ENCODE measurements at regions not wholly inside any gene's neighbourhood (a gene's known extent, or its start where the extent isn't known, plus 50 kb on each side); places are given as distances from the start of the nearest gene placed in this dataset.
"Not testable (repeated sequence)": the region's sequence is repeated elsewhere in the genome, so short reads cannot be mapped to it uniquely, and the experiment has no call there.

DNA sequence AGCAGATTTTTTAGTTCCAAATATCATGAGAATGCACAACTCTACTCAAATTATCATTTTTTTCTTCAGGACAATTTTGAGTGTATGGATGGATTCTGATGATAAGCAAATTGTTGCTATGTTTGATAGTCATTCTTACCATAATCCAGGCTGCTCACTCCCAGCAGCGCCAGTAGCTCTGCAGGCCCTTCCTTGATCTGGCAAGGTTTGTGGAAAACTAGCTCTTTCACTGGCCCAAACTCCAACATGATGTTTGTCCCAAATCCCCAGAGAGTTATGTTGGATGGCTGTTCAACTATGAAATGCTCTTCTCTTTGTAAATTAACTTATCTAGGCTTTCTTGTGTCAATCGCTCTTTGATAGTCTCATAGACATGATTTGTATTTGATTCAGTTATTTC, 933.7 kb downstream of the DNAJB9 start:
- DNase-seq: no peak

DNA sequence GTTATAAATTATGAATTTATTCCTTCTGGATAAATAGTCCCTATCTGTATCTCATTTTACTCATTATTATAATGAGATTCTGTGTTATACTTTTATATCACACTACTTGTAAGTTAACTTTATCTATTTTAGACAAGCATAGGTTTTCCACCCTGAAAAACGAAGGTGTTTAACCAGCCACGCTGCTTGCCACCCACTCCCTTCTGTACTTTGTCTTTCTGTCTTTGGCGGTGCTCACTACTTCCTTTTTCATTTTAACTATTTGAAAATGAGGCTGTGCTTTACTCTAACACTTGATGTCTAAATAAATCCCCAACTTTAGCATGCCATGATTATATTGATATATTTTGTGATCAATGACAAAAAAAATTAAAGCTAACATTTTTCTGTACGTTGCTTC, 952.9 kb downstream of the DNAJB9 start:
- no peak for DNase-seq

- no peak for DNase-seq
Measured at GRCh38 chr7:109527833-109528232, 958.2 kb downstream of the DNAJB9 start.

GRCh38 chr7:109529712-109530111, 960.0 kb downstream of the DNAJB9 start:
- no peak for DNase-seq

GRCh38 chr7:109532262-109532992, 962.8 kb downstream of the DNAJB9 start:
- DNase-seq: no peak

- no peak for DNase-seq
Measured at GRCh38 chr7:109545686-109546085, 976.0 kb downstream of the DNAJB9 start.

DNA sequence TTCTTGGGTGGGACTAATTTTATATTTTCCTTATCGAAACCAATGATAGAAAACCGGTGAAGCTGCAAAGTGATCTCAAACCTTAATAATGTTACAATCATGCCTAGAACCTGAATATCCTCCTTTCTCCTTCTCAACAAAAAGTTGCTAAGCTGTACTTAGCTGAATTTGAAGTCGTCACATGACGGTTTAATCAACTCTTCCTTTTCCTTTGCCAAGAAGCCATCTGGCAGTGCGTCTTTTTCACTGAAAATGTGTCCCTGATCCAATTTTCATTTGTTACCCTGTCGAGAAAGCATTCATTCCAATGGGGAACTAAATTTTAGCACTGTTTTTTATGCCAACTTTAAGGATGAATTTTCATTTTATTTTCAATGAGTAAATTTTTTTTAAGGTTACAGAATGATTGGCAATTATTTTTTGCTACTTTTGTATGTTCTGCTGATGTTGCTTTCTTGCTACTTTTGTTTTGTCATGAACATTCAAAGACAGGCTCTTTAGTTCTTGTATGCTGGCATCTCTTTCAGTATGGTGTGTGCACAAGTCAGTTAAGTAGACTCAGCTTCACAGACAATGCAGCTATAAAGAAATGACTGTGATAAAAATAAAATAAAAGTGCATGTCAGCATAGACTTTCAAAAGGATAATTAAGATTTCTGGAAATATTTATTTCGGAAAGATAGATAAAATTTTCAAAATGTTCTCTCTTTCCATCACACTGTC, 980.0 kb downstream of the DNAJB9 start:
- DNase-seq: no peak

- no peak for DNase-seq
Measured at GRCh38 chr7:109552017-109552416, 982.3 kb downstream of the DNAJB9 start.

- DNase-seq: no peak
Measured at GRCh38 chr7:109577265-109577664, 1007.6 kb downstream of the DNAJB9 start.

GRCh38 chr7:109579901-109580300, 1010.2 kb downstream of the DNAJB9 start:
- DNase-seq: no peak

DNA sequence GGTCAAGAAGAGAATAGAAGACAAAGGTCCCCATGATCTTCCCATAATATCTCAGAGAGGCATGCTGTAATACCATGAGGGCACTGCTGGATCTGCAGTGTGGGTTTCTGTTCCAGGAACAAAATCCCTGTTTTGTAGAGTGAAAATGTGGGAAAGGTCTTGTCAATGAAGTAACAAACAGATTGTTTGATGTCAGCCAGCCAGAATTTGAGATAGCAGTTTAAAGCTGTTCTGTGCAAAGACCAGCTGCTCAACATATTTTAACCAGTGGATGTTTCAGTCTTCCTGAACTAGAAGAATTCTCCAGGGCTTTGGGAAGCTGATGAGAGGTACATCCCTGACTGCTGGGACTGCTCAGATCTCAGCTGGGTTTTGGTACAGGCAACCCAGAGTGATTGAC, 1012.5 kb downstream of the DNAJB9 start:
- no peak for DNase-seq

DNA sequence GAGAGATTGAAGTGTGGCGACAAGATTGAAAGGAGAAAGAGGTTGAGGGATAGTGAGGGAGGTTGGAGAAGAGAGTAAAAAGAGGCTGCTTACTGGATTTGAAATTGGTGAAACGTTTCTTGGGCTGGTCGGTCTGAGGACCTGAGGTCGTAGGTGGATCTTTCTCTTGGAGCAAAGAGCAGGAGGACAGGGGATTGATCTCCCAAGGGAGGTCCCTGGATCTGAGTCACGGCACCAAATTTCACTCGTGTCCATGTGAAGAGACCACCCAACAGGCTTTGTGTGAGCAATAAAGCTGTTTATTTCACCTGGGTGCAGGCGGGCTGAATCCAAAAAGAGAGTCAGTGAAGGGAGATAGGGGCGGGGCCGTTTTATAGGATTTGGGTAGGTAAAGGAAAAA, 1027.3 kb downstream of the DNAJB9 start:
- DNase-seq: not testable (repeated sequence)

GRCh38 chr7:109611656-109612055, 1042.0 kb downstream of the DNAJB9 start:
- no peak for DNase-seq

- no peak for DNase-seq
Measured at GRCh38 chr7:109616551-109617069, 1046.9 kb downstream of the DNAJB9 start.

GRCh38 chr7:109622320-109622719, 1052.6 kb downstream of the DNAJB9 start:
- DNase-seq: no peak

DNA sequence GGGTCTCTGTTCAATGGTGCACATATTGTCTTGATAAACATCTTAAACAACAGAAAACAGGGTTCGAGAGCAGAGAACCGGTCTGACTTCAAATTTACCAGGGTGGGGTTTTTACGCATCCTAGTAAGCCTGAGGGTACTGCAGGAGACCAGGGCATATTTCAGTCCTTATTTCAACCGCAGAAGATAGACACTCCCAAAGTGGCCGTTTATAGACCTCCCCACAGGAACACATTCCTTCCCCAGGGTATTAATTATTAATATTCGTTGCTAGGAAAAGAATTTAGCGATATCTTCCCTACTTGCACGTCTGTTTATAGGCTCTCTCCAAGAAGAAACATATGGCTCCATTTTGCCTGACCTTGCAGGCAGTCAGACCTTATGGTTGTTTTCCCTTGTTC, 1063.2 kb downstream of the DNAJB9 start:
- not testable (repeated sequence) for DNase-seq

DNA sequence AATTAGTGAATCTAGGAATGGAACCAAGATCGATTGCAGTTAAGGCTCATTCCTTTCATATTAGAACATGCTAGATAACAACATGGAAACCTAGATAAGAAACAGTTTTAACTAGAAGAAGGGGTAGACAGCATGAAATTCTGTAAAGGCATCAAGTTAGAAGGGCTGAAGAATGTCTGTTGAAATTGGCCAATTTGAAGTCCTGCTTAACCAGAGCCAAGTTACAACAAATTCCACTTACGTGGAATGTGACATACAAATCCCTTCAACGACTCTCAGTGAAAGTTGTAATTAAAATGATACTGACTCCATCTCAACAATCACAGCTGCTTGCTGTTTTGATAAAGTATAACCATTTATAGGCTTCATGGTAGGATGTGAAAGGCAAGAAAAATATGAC, 1065.7 kb downstream of the DNAJB9 start:
- no peak for DNase-seq

GRCh38 chr7:109637428-109637990, 1067.8 kb downstream of the DNAJB9 start:
- no peak for DNase-seq

DNA sequence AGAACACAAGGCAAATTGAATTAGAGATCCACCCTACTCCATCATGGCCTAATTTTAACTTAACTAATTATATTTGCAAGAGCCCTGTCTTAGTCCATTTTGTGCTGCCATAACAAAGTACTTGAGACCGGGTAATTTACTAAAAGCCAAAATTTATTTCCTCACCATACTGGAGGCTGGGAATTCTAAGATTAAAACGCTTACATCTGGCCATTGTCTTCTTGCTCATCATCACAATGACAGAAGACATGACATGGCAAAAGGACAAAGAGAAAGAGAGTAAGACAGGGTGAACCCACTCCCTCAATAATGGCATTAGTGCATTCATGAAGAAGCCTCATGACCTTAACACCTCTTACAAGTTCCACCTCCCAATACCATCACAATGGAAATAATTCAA, 1068.6 kb downstream of the DNAJB9 start:
- no peak for DNase-seq

- DNase-seq: no peak
Measured at GRCh38 chr7:109639561-109639960, 1069.9 kb downstream of the DNAJB9 start.

- DNase-seq: no peak
Measured at GRCh38 chr7:109641445-109641844, 1071.8 kb downstream of the DNAJB9 start.

DNA sequence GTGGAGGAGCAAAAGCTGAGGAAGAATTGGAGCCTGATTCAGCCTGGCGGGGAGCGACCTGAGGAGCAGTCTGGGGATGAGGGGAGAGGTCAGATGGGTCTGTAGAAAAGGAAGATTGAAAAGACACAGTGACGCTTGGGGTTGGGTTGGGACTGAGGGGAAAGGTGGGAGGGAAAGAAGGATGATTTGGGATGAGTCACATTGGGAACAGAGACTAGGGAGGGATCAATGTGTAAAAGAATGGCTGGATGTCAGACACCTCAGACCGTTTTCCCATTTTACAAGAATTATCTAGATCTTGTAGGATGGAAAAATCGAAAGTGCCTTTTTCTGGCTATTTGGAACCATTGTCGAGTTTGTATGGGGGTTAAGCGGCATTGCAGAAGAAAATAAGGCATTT, 1076.5 kb downstream of the DNAJB9 start:
- no peak for DNase-seq

- not testable (repeated sequence) for DNase-seq
Measured at GRCh38 chr7:109646594-109646993, 1076.9 kb downstream of the DNAJB9 start.

GRCh38 chr7:109647263-109647662, 1077.6 kb downstream of the DNAJB9 start:
- DNase-seq: not testable (repeated sequence)
